Tibial artery (tissue), 4 donors: ENCODE measurements at regions not wholly inside any gene's neighbourhood (a gene's known extent, or its start where the extent isn't known, plus 50 kb on each side); places are given as distances from the start of the nearest gene placed in this dataset.

Source experiments
- DNase-seq, 2 donors: peaks; one replicate each; pipeline ENCODE4 v3.0.0-alpha.2; 2019
- H3K27ac ChIP-seq, 2 donors: fragments of 200-600 bp; sonication (generic) in 1 of 2; 1 replicate in 1 of 2; 2 replicates in 1 of 2; pipeline ENCODE4 v1.5.1; 2018 to 2019; ENCODE audit warnings: mild to moderate bottlenecking in 1 of 2
- H3K27me3 ChIP-seq, 2 donors: fragments of 200-600 bp; sonication (generic) in 1 of 2; one replicate each; pipeline versions ENCODE4 v1.5.1 to v1.6.0; 2016 to 2019
- H3K36me3 ChIP-seq, 3 donors: fragments of 200-600 bp; sonication (generic) in 2 of 3; one replicate each; pipeline ENCODE4 v1.5.1; 2016 to 2019; ENCODE audit warnings: mild to moderate bottlenecking in 2 of 3
- H3K4me1 ChIP-seq, 4 donors: fragments of 200-600 bp; sonication (generic) in 2 of 4; 1 replicate in 3 of 4; 2 replicates in 1 of 4; pipeline ENCODE4 v1.5.1; 2016 to 2019
- H3K4me3 ChIP-seq, 2 donors: fragments of 200-600 bp; sonication (generic) in 1 of 2; 1 replicate in 1 of 2; 2 replicates in 1 of 2; pipeline ENCODE4 v1.5.1; 2018 to 2019; ENCODE audit warnings: mild to moderate bottlenecking in 2 of 2
- H3K9me3 ChIP-seq, 3 donors: fragments of 200-600 bp; sonication (generic) in 1 of 3; one replicate each; pipeline ENCODE4 v1.5.1; 2016 to 2019
- intact Hi-C: fragments of 100-400 bp; cut with DNase I; formaldehyde crosslinking; loops from one replicate; pipeline ENCODE4 v1.15.0; 2023; ENCODE audit warnings: low total_unique reads
- TF ChIP-seq, protein P1 (sequence below), 2 experiments: fragments of 200-600 bp in 1 of 2; fragments of 450-650 bp in 1 of 2; IDR thresholded peaks; one replicate each; pipeline ENCODE4 v1.5.1; 2017 to 2019; ENCODE audit warnings: antibody characterized with exemption in 2 of 2, mild to moderate bottlenecking in 1 of 2, moderate library complexity in 1 of 2

DNA sequence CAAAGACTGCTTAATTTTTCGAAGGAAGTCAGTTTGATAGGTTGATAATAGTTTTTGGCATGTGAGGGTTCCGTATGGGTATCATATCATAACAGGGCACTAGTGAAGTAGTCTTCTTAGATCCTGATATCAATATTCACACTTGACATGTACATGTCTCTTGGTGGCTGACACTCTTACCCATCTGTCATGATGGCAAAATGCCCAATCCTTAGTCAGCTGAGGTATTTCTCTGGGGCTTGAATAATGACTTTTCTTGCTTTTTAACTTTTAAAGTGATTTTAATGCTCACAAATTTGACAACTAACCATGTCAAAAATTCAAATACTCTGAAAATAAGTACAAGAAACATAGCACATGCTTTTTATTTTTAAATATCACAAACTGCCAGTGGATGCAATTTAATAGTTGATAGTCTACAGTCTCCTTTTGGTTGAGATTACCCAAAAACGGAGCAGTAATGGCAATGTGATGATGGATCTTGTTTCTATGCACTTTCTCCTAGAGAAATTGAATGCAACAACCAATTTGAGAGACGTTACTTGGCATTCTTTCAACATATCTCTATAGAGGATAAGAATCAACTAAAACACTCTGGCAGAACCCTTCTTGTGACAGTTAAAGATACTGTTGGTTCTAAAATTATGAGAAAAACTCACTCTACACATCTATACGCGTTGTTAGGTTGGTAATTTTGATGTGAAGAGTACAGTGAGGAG, 552.9 kb upstream of the PABPC4L start:
- Histone ChIP-seq H3K27ac (no peak overlapping the region), H3K36me3 (no peaks in the 10 kb centered on the region), H3K27me3 (no peaks in the 10 kb centered on the region), H3K9me3 (no peaks in the 10 kb centered on the region), H3K4me3 (no peak overlapping the region), H3K4me1 (no peaks in the 10 kb centered on the region)
- TF ChIP-seq, protein P1, sequence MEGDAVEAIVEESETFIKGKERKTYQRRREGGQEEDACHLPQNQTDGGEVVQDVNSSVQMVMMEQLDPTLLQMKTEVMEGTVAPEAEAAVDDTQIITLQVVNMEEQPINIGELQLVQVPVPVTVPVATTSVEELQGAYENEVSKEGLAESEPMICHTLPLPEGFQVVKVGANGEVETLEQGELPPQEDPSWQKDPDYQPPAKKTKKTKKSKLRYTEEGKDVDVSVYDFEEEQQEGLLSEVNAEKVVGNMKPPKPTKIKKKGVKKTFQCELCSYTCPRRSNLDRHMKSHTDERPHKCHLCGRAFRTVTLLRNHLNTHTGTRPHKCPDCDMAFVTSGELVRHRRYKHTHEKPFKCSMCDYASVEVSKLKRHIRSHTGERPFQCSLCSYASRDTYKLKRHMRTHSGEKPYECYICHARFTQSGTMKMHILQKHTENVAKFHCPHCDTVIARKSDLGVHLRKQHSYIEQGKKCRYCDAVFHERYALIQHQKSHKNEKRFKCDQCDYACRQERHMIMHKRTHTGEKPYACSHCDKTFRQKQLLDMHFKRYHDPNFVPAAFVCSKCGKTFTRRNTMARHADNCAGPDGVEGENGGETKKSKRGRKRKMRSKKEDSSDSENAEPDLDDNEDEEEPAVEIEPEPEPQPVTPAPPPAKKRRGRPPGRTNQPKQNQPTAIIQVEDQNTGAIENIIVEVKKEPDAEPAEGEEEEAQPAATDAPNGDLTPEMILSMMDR (IDR thresholded peaks at IDR 0.05): no peak
- intact Hi-C loops: no loop called here
- no peak for DNase-seq

DNA sequence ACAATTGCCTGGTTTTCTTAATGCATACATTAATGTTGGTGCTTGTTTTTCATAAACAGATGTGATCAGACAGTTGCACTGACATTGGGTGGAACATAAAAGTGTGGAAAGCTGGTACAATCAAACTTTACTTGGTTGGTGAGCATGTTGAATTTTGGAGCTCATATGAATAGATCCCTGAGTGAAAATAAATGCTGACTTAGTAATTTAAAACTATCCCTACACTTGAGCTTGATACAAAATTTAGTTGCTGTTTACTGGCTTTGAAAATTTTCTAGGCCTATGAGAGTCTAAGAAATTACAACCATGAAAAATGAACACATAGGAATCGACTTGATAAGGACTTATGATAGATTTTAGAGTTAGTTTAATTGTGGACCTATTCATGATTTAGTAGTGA, 551.8 kb upstream of the PABPC4L start:
- no peak for DNase-seq
- Histone ChIP-seq H3K4me3 (no peak overlapping the region), H3K36me3 (no peaks in the 10 kb centered on the region), H3K4me1 (no peaks in the 10 kb centered on the region), H3K27me3 (no peaks in the 10 kb centered on the region), H3K9me3 (no peaks in the 10 kb centered on the region), H3K27ac (no peak overlapping the region)
- intact Hi-C loops: no loop called here
- TF ChIP-seq, protein P1 (IDR thresholded peaks at IDR 0.05): no peak

DNA sequence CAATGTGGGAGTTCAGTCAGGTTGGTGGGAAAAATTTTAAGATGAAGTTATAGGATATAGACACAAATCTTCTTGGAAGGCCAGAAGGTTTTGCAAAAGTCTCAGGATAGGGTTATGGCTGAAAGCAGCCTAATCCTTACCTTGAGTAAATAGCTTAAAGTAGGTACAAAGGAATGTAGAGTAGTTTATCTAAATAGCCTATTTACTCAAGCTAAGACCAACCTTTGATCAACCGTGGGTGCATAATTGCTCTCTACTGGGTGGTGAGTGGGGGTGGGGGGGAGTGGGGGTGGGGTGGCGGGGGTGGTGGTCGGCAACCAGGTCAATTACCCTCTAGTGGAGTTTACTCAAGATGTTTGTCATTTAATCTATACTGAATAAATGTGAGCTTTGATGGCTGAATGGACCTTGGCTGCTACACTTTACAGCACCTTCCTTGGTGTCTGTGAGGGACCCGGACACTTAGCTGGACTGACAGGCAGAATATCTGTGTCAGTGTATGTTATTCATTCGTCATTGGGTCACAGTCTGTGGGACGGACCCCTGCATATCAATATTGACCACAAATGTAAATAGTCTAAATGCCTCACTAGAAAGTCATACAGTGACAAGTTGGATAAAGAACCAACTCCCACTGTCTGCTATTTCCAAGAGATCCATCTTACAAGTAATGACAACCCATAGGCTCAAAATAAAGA, 545.7 kb upstream of the PABPC4L start:
- Histone ChIP-seq H3K27me3 (no peaks in the 10 kb centered on the region), H3K36me3 (no peaks in the 10 kb centered on the region), H3K4me1 (no peaks in the 10 kb centered on the region), H3K9me3 (no peaks in the 10 kb centered on the region), H3K27ac (no peak overlapping the region), H3K4me3 (no peak overlapping the region)
- no peak for DNase-seq
- intact Hi-C loops: no loop called here
- TF ChIP-seq, protein P1 (IDR thresholded peaks at IDR 0.05): no peak

DNA sequence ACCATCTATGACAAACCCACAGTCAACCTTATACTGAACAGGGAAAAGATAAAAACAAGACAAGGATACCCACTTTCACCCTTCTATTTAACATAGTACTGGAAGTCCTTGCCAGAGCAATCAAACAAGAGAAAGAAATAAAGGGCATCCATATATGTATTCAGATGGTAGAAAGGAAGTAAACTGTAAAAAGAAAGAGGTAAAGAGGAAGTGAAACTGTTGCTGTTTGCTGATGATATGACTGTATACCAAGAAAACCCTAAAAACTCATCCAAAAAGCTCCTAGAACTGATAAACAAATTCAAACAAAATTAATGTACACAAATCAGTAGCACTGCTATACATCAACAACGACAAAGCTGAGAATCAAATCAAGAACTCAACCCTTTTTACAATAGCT, 538.7 kb upstream of the PABPC4L start:
- Histone ChIP-seq H3K4me3 (no peak overlapping the region), H3K27me3 (no peaks in the 10 kb centered on the region), H3K36me3 (no peaks in the 10 kb centered on the region), H3K9me3 (no peaks in the 10 kb centered on the region), H3K27ac (no peak overlapping the region), H3K4me1 (no peaks in the 10 kb centered on the region)
- TF ChIP-seq, protein P1 (IDR thresholded peaks at IDR 0.05): no peak
- no peak for DNase-seq
- intact Hi-C loops: no loop called here

DNA sequence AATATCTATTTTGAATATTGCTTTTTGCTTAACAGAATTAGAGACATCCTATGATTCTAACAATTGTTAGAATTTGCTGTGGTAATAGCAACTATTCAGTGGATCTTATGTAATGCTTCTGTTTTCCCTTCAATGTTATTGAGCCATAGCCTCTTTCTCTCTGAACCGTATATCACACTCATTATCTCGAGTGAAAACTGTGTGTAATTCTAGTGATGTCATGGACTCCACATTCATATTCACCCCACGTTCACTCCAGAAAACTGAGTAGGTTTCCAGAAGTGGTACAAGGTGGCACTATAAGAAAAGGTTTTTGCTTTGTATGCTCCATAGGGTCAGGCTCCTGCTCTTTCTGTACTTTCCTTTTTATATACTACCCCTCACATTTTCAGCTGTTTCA, 534.3 kb upstream of the PABPC4L start:
- no peaks in the 10 kb centered on the region for H3K36me3 ChIP-seq
- H3K27me3 ChIP-seq: no peaks in the 10 kb centered on the region
- H3K4me3 ChIP-seq: no peak overlapping the region
- DNase-seq: no peak
- intact Hi-C loops: no loop called here
- TF ChIP-seq, protein P1 (IDR thresholded peaks at IDR 0.05): no peak
- H3K27ac ChIP-seq: no peak overlapping the region
- no peaks in the 10 kb centered on the region for H3K9me3 ChIP-seq
- H3K4me1 ChIP-seq: no peaks in the 10 kb centered on the region
